ENCODE measurements at regions not wholly inside any gene's neighbourhood (a gene's known extent, or its start where the extent isn't known, plus 50 kb on each side); places are given as distances from the start of the nearest gene placed in this dataset.

DNA sequence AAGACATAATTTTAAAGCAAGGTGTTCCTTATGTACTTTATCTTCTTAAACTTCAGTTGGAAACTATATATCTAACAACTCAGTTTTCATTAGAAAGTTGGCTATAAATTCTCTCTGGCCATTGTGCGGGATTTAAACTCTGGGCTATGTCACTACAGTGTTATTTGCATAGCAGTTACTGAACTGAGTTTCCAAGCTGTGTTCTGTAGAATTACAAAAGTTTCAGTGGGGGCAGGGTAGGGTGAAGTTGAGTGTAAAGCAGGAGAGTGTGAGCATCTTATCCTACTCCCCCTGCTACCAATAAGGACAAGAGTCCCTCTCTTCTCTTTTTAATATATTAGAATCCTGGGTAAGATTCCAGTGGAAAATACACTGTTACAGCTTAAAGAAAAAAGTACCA, 254.5 kb upstream of the SLITRK2 start:
- TF ChIP-seq, protein P1, sequence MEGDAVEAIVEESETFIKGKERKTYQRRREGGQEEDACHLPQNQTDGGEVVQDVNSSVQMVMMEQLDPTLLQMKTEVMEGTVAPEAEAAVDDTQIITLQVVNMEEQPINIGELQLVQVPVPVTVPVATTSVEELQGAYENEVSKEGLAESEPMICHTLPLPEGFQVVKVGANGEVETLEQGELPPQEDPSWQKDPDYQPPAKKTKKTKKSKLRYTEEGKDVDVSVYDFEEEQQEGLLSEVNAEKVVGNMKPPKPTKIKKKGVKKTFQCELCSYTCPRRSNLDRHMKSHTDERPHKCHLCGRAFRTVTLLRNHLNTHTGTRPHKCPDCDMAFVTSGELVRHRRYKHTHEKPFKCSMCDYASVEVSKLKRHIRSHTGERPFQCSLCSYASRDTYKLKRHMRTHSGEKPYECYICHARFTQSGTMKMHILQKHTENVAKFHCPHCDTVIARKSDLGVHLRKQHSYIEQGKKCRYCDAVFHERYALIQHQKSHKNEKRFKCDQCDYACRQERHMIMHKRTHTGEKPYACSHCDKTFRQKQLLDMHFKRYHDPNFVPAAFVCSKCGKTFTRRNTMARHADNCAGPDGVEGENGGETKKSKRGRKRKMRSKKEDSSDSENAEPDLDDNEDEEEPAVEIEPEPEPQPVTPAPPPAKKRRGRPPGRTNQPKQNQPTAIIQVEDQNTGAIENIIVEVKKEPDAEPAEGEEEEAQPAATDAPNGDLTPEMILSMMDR (IDR thresholded peaks at IDR 0.05), result no peak
- TF ChIP-seq POLR2A (IDR thresholded peaks at IDR 0.05), result no peak
- DNase-seq, result no peak
- no peak overlapping the region for H3K4me3 ChIP-seq
- H3K36me3 ChIP-seq (replicated peaks in 1 of 2), result no peaks in the 10 kb centered on the region
- 59 to 75% (median 66%) methylated on average over 1 of the region's 1 CpG for WGBS, 4 donors
- no peaks in the 10 kb centered on the region for H3K4me1 ChIP-seq (replicated peaks in 1 of 2)
- no peaks in the 10 kb centered on the region for H3K9me3 ChIP-seq (replicated peaks in 1 of 3)
- H3K27me3 ChIP-seq, result no peaks in the 10 kb centered on the region
- intact Hi-C loops (cut with DNase I), result no loop called here
- H3K27ac ChIP-seq, result no peak overlapping the region

DNA sequence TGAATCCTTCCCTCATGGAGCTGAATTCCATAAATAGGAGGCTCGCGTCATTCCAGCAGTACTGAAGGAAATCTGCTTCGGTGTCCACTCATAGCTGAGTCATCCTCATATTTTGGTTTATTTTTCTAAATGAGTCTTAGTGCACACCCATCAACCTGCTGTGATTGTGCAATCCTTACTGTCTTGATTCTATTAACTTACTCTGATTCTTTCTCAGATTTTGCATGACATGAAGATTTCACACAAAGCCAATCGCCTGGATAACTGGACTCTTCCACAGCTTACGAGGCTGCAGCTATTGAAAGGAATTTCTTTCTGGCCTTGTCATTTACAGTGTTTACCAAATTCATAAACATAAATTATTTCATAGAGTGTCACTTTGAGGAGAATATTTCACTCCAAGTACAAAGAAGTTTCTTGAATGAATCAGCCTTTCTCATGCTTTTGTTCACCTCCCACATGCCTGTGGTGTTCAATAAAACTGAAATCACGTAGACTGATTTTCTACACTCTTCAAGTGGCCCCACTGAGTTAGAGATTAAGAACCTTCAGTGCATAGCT, 207.6 kb upstream of the SLITRK2 start:
- Histone ChIP-seq H3K9me3 (replicated peaks in 1 of 3) (no peaks in the 10 kb centered on the region), H3K27ac (no peak overlapping the region), H3K36me3 (replicated peaks in 1 of 2) (no peaks in the 10 kb centered on the region), H3K27me3 (no peaks in the 10 kb centered on the region), H3K4me3 (no peak overlapping the region), H3K4me1 (replicated peaks in 1 of 2) (no peaks in the 10 kb centered on the region)
- no peak for DNase-seq
- WGBS, 4 donors, result 69 to 77% (median 75%) methylated on average over 6 of the region's 6 CpGs
- no peak for TF ChIP-seq POLR2A (IDR thresholded peaks at IDR 0.05)
- TF ChIP-seq, protein P1 (IDR thresholded peaks at IDR 0.05), result no peak
- intact Hi-C loops (cut with DNase I), result no loop called here

DNA sequence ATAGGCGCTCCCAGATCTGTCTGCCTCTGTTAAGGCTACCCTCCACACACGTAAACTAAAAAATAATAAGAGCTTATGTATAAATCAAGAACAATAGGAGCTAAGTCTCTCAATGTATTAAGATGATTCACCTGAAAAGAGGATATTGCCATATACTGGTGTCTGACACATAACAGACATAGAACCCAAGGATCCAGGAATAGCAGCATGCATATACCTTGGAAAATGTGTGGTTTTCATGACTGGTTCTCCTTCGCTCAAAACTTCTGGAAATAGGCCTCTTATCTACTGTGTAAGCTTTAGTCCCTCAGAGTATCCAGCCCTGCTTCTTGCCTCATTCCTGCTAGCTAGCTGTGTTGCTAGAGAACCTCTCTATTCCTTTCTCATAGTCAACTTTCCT, 203.7 kb upstream of the SLITRK2 start:
- no peaks in the 10 kb centered on the region for H3K36me3 ChIP-seq (replicated peaks in 1 of 2)
- intact Hi-C loops (cut with DNase I), result no loop called here

DNA sequence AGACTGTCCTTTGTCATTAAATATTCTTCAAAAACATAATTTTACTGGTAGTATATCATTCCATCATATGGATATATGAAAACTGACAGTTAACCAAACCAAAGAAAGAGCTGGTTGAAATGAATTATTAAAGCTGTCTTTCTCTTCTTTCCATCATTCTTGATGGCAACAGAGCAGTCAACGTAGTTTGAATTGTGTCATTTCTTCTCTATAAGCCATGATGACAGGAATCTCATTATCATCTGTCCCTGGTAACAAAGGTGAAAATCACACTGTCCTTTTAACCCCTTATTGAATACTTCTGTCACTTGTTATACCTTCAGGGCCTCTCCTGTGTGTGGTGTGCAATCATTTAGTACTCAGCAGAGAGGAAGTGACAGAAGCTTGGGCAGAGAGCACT, 197.0 kb upstream of the SLITRK2 start:
- Histone ChIP-seq H3K9me3 (replicated peaks in 1 of 3) (no peaks in the 10 kb centered on the region), H3K27ac (no peak overlapping the region), H3K27me3 (no peaks in the 10 kb centered on the region), H3K4me3 (no peak overlapping the region), H3K4me1 (replicated peaks in 1 of 2) (no peaks in the 10 kb centered on the region), H3K36me3 (replicated peaks in 1 of 2) (no peaks in the 10 kb centered on the region)
- TF ChIP-seq POLR2A (IDR thresholded peaks at IDR 0.05), result no peak
- TF ChIP-seq, protein P1 (IDR thresholded peaks at IDR 0.05), result no peak
- intact Hi-C loops (cut with DNase I), result no loop called here
- 32 to 39% (median 32%) methylated on average over 1 of the region's 1 CpG for WGBS, 4 donors
- DNase-seq, result no peak

More for the DNA sequence above, 203.7 kb upstream of the SLITRK2 start:
- DNase-seq, result no peak
- Histone ChIP-seq H3K27me3 (no peaks in the 10 kb centered on the region), H3K4me1 (replicated peaks in 1 of 2) (no peaks in the 10 kb centered on the region), H3K4me3 (no peak overlapping the region), H3K27ac (no peak overlapping the region), H3K9me3 (replicated peaks in 1 of 3) (no peaks in the 10 kb centered on the region)
- 53 to 94% (median 67%) methylated on average over 2 to 3 of the region's 3 CpGs for WGBS, 4 donors
- TF ChIP-seq, protein P1 (IDR thresholded peaks at IDR 0.05), result no peak
- no peak for TF ChIP-seq POLR2A (IDR thresholded peaks at IDR 0.05)
